PC-3 (cell line): ENCODE measurements at regions not wholly inside any gene's neighbourhood (a gene's known extent, or its start where the extent isn't known, plus 50 kb on each side); places are given as distances from the start of the nearest gene placed in this dataset.

Experiments used
- ATAC-seq: fragments of 200-7000 bp; cut with Tn5 transposase; 2 replicates; pipeline ENCODE4 v1.9.1; 2020; ENCODE audit warnings: mild to moderate bottlenecking, moderate library complexity
- BruUV-seq: library from RNA; stranded (reverse); fragments of 400-500 nt; replicated peaks from 2 replicates; lab custom pipeline; 2021; lab: Mats Ljungman, UMichigan
- CTCF ChIA-PET: fragments of 300-600 bp; sonication (Branson Sonifier 250); formaldehyde crosslinking; loops from one replicate; lab custom pipeline; 2022; ENCODE audit warnings: antibody characterized with exemption; lab: Charles Lee
- POLR2A ChIA-PET: fragments of 300-600 bp; sonication (Branson Sonifier 250); formaldehyde crosslinking; loops from one replicate; lab custom pipeline; 2022; ENCODE audit warnings: antibody characterized with exemption; ENCODE audit not compliant: unreplicated experiment; lab: Charles Lee
- DNase-seq: peaks from one replicate; pipeline ENCODE4 v3.0.0-alpha.2; 2015
- H2AFZ ChIP-seq: fragments of 300-600 bp; sonication (generic); 2 replicates; pipeline ENCODE4 v1.6.0; 2016; ENCODE audit warnings: antibody characterized with exemption, low read length
- H3F3A ChIP-seq: fragments of 300-600 bp; sonication (generic); one replicate; pipeline ENCODE4 v1.6.0; 2017; ENCODE audit warnings: antibody characterized with exemption, low read length, control low read depth, mild to moderate bottlenecking; ENCODE audit not compliant: unreplicated experiment
- H3K27ac ChIP-seq: fragments of 300-600 bp; sonication (generic); 2 replicates; pipeline ENCODE4 v1.5.1; 2016; ENCODE audit warnings: mild to moderate bottlenecking, low read length
- H3K27me3 ChIP-seq: fragments of 300-600 bp; sonication (generic); 2 replicates; pipeline ENCODE4 v1.6.1; 2016; ENCODE audit warnings: low read length, mixed read lengths
- H3K36me3 ChIP-seq: fragments of 300-600 bp; sonication (generic); 2 replicates; pipeline ENCODE4 v1.6.1; 2016; ENCODE audit warnings: low read depth, mixed run types, low read length, mixed read lengths
- H3K4me1 ChIP-seq: fragments of 300-600 bp; sonication (generic); 2 replicates; pipeline ENCODE4 v1.5.1; 2016; ENCODE audit warnings: low read length; ENCODE audit not compliant: insufficient read depth
- H3K4me2 ChIP-seq: fragments of 300-600 bp; sonication (generic); 2 replicates; pipeline ENCODE4 v1.6.0; 2016; ENCODE audit warnings: low read length
- H3K4me3 ChIP-seq: fragments of 300-600 bp; sonication (generic); 2 replicates; pipeline ENCODE4 v1.5.1; 2016; ENCODE audit warnings: mild to moderate bottlenecking, low read length, mixed read lengths
- H3K79me2 ChIP-seq: fragments of 300-600 bp; sonication (generic); 2 replicates; pipeline ENCODE4 v1.6.1; 2017; ENCODE audit warnings: low read length, mixed read lengths
- H3K9ac ChIP-seq: fragments of 300-600 bp; sonication (generic); 2 replicates; pipeline ENCODE4 v1.6.0; 2016; ENCODE audit warnings: mild to moderate bottlenecking, low read length
- H3K9me2 ChIP-seq: fragments of 300-600 bp; sonication (generic); replicated peaks from 2 replicates; pipeline ENCODE4 v1.6.1; 2016; ENCODE audit warnings: mixed run types, low read length, mixed read lengths
- H3K9me3 ChIP-seq: fragments of 300-600 bp; sonication (generic); 2 replicates; pipeline ENCODE4 v1.6.1; 2016; ENCODE audit warnings: low read length, mixed read lengths
- H4K20me1 ChIP-seq: fragments of 300-600 bp; sonication (generic); 2 replicates; pipeline ENCODE4 v1.6.1; 2016; ENCODE audit warnings: low read length, mixed read lengths
- EZH2 ChIP-seq: fragments of 300-600 bp; sonication (generic); IDR thresholded peaks from one replicate; pipeline ENCODE4 v1.6.1; 2017; ENCODE audit warnings: antibody characterized with exemption, mild to moderate bottlenecking, low read length; ENCODE audit not compliant: unreplicated experiment
- EZH2phosphoT487 ChIP-seq: fragments of 300-600 bp; sonication (generic); IDR thresholded peaks from 2 replicates; pipeline ENCODE4 v1.6.1; 2018; ENCODE audit warnings: mild to moderate bottlenecking, antibody characterized with exemption, low read length, borderline replicate concordance
- intact Hi-C: fragments of 100-400 bp; cut with micrococcal nuclease; formaldehyde crosslinking; loops from 2 replicates; pipeline ENCODE4 v1.9.0; 2023
- TF ChIP-seq, protein P1 (sequence below): fragments of 300-600 bp; sonication (generic); conservative IDR thresholded peaks from 2 replicates; pipeline ENCODE4 v1.5.1; 2017; ENCODE audit warnings: antibody characterized with exemption, low read depth, mild to moderate bottlenecking, low read length

DNA sequence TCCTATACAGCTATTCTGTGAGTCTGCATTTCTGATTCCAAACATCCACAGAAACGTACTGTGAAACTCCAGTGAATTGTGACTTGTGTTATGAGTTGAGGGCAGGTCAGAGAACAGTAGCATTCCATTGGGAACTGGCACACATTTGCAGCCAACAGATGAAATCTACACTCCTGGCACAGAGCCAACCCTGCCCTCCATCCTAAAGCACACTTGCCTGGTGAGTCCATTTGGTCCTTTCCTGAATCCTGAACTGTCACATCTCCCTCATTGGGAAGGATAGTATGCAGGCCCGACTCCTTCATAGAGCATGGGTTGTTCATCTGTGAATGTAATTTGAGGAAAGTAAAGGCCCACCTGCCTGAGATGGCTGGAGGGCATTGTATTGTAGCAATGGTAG, 314.3 kb upstream of the RASGRP1 start:
- Histone ChIP-seq H3K9ac (no peak overlapping the region), H3K27ac (no peak overlapping the region), H3K79me2 (no peaks in the 10 kb centered on the region), H3K27me3 (no peaks in the 10 kb centered on the region), H3K36me3 (no peaks in the 10 kb centered on the region), H3K9me3 (no peaks in the 10 kb centered on the region), H3K9me2 (no peaks in the 10 kb centered on the region), H3K4me3 (no peak overlapping the region), H3F3A (no peaks in the 10 kb centered on the region), H2AFZ (no peak overlapping the region), H4K20me1 (no peaks in the 10 kb centered on the region), H3K4me1 (no peaks in the 10 kb centered on the region), H3K4me2 (no peak overlapping the region)
- DNase-seq (peak; percentile 17), ATAC-seq (no peak)
- ChIA-PET CTCF (no interaction called here), POLR2A (no interaction called here)
- no TSS peak for BruUV-seq
- intact Hi-C loops = no loop called here
- TF ChIP-seq EZH2 = no peak
- TF ChIP-seq EZH2phosphoT487 = no peak
- TF ChIP-seq, protein P1, sequence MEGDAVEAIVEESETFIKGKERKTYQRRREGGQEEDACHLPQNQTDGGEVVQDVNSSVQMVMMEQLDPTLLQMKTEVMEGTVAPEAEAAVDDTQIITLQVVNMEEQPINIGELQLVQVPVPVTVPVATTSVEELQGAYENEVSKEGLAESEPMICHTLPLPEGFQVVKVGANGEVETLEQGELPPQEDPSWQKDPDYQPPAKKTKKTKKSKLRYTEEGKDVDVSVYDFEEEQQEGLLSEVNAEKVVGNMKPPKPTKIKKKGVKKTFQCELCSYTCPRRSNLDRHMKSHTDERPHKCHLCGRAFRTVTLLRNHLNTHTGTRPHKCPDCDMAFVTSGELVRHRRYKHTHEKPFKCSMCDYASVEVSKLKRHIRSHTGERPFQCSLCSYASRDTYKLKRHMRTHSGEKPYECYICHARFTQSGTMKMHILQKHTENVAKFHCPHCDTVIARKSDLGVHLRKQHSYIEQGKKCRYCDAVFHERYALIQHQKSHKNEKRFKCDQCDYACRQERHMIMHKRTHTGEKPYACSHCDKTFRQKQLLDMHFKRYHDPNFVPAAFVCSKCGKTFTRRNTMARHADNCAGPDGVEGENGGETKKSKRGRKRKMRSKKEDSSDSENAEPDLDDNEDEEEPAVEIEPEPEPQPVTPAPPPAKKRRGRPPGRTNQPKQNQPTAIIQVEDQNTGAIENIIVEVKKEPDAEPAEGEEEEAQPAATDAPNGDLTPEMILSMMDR = no peak

DNA sequence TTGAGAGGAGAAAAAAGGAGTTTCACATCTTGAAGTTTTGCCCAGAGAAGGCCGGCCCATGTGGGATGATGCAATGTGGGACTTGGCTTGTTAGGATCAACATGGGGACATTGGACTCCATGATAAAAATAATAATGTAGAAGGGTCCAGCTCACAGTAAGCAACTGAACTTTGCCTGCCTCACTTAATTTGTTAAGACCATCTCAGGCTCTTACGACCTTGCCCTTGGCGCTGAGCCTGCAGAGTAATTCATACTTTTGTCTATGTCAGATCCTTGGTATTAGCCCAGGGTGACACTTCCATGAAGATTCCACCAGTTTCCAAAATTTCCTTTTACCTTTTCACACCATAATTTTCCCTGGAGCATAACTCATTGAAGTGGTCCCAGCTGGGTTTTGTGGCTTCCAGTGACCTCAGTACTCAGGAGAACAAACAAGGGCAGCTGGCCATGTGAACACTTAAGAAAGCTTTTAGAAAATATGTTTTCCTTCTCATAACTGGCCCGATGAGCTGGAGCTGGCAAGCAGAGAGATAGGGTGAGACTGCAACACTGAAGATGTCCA, 315.4 kb upstream of the RASGRP1 start:
- Histone ChIP-seq H3K36me3 (no peaks in the 10 kb centered on the region), H3K4me2 (no peak overlapping the region), H4K20me1 (no peaks in the 10 kb centered on the region), H3K4me1 (no peaks in the 10 kb centered on the region), H3K9me3 (no peaks in the 10 kb centered on the region), H3K27me3 (no peaks in the 10 kb centered on the region), H3F3A (no peaks in the 10 kb centered on the region), H3K4me3 (no peak overlapping the region), H3K27ac (no peak overlapping the region), H2AFZ (no peak overlapping the region), H3K9me2 (no peaks in the 10 kb centered on the region), H3K79me2 (no peaks in the 10 kb centered on the region), H3K9ac (no peak overlapping the region)
- DNase-seq = no peak
- ATAC-seq = no peak
- CTCF ChIA-PET = no interaction called here
- no TSS peak for BruUV-seq
- POLR2A ChIA-PET = no interaction called here
- TF ChIP-seq, protein P1 = no peak
- TF ChIP-seq EZH2phosphoT487 = no peak
- no peak for TF ChIP-seq EZH2
- intact Hi-C loops = no loop called here

DNA sequence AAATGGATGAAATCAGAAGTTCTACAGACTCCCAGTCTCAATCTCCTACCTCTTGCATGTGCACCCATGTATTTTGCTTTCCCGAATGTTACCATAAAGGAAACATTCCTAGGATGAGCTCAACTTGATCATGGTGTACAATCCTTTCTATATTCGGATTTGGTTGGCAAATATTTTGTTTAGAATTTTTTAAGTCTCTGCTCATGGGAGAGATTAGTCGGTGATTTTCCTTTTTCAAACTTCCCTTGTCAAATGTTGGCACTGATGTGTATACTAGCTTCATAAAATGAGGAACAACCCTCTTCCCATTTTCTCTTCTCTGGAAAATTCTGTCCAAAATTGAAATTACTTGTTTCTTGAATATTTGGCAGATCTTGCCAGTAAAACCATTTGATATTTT, 317.6 kb upstream of the RASGRP1 start:
- TF ChIP-seq EZH2 = no peak
- TF ChIP-seq, protein P1 = no peak
- TF ChIP-seq EZH2phosphoT487 = no peak
- no TSS peak for BruUV-seq
- H3K4me1 ChIP-seq = peaks cover 15% of the 10 kb centered on the region
- no peaks in the 10 kb centered on the region for H3K36me3 ChIP-seq
- no peak overlapping the region for H3K4me2 ChIP-seq
- H3K4me3 ChIP-seq = no peak overlapping the region
- H3K27ac ChIP-seq = no peak overlapping the region
- no peak for DNase-seq
- no peaks in the 10 kb centered on the region for H3K79me2 ChIP-seq
- intact Hi-C loops = no loop called here
- POLR2A ChIA-PET = no interaction called here
- H3K9ac ChIP-seq = no peak overlapping the region
- no peak overlapping the region for H2AFZ ChIP-seq
- no peaks in the 10 kb centered on the region for H3K27me3 ChIP-seq
- no peaks in the 10 kb centered on the region for H3K9me2 ChIP-seq
- no peaks in the 10 kb centered on the region for H3F3A ChIP-seq
- CTCF ChIA-PET = no interaction called here
- no peak for ATAC-seq
- no peaks in the 10 kb centered on the region for H3K9me3 ChIP-seq
- H4K20me1 ChIP-seq = no peaks in the 10 kb centered on the region
